ENCODE measurements at regions not wholly inside any gene's neighbourhood (a gene's known extent, or its start where the extent isn't known, plus 50 kb on each side); places are given as distances from the start of the nearest gene placed in this dataset.

DNA sequence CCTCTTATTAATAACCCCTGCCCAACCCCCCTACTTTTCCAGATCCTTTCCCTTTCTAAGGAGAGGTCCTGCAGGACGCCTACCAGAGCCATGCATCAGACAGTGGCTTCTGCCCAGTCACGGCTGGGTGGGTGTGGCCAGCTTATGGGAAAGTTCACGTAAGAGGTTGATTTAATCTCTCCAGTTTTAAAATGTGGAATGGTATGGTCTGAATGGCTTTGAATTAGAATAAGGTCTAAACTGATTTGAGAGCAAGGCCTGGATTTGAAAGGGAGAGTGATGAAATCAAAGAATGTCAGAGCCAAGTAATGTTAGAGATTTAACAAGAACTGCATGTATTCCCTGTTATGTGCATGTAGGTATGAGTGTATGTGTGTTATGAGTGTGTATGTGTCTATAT lies 275.7 kb downstream of the PAX1 start:
- TF ChIP-seq, protein P1, sequence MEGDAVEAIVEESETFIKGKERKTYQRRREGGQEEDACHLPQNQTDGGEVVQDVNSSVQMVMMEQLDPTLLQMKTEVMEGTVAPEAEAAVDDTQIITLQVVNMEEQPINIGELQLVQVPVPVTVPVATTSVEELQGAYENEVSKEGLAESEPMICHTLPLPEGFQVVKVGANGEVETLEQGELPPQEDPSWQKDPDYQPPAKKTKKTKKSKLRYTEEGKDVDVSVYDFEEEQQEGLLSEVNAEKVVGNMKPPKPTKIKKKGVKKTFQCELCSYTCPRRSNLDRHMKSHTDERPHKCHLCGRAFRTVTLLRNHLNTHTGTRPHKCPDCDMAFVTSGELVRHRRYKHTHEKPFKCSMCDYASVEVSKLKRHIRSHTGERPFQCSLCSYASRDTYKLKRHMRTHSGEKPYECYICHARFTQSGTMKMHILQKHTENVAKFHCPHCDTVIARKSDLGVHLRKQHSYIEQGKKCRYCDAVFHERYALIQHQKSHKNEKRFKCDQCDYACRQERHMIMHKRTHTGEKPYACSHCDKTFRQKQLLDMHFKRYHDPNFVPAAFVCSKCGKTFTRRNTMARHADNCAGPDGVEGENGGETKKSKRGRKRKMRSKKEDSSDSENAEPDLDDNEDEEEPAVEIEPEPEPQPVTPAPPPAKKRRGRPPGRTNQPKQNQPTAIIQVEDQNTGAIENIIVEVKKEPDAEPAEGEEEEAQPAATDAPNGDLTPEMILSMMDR (conservative IDR thresholded peaks at IDR 0.05; ENCODE audit: low read depth, low read length) = no peak
- TF ChIP-seq EZH2 (IDR thresholded peaks at IDR 0.05; ENCODE audit: low read length, unreplicated experiment) = no peak

Measured in PC-3 (cell line).